ENCODE measurements at regions not wholly inside any gene's neighbourhood (a gene's known extent, or its start where the extent isn't known, plus 50 kb on each side); places are given as distances from the start of the nearest gene placed in this dataset.
"Not testable (repeated sequence)": the region's sequence is repeated elsewhere in the genome, so short reads cannot be mapped to it uniquely, and the experiment has no call there.

DNA sequence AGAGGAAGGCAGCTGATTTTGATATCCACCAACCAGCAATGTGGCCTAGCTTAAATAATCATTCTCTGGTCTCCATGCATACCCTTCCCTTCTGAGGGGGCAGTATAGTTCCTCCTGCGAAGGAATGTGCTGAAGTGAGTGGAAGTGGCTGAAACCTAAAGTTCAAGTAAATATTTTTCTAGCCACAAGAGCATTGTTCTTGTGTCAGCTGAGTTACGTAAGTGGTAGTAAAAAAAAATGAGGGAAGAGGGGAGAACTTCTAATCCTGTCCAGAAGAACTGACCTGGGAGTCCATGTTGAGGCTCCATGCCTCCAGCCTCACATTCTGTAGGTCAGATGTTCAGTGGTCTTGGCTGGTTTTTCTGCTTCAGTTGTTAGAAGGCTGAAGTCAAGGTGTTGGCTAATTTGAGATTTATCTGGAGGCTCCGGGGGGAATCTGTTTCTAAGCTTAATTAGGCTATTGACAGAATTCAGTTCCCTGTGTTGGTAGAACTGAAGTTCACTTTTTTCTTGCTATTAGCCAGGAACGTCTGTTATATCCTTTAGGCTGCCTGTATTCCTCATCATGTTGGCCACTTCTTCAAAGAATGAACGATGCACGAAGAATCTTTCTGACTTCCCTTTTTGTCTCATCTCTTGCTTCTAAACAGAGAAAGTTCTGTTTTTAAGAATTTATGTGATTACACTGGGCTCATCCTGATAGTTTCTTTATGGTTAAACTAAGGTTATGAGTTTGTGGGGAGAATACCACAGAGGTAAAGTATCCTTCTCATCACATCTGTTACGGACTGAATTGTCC, 207.1 kb upstream of the PRSS16 start:
- H3K36me3 ChIP-seq: no peaks in the 10 kb centered on the region
- H3K9ac ChIP-seq: no peak overlapping the region
- Mint-ChIP-seq H3K9me3 (no peaks in the 10 kb centered on the region), H3K27ac (no peak overlapping the region), H3K36me3 (no peaks in the 10 kb centered on the region), H3K27me3 (ENCODE audit: insufficient read depth, low read depth) (peaks cover 2% of the 10 kb centered on the region), H3K4me3 (no peak overlapping the region), H3K4me1 (no peaks in the 10 kb centered on the region)
- no peak overlapping the region for H2AFZ ChIP-seq (replicated peaks)
- H3K4me2 ChIP-seq: no peak overlapping the region
- no peaks in the 10 kb centered on the region for H3K4me1 ChIP-seq
- no peak overlapping the region for H3K27ac ChIP-seq
- no peak overlapping the region for H3K4me3 ChIP-seq
- H3F3A ChIP-seq (ENCODE audit: low read depth): no peaks in the 10 kb centered on the region
- no peaks in the 10 kb centered on the region for H4K20me1 ChIP-seq (ENCODE audit: low read depth)
- no peak for DNase-seq (ENCODE audit: low spot score)
- H3K79me2 ChIP-seq (ENCODE audit: low read depth): no peaks in the 10 kb centered on the region
- peaks cover 3% of the 10 kb centered on the region for H3K27me3 ChIP-seq
- no peaks in the 10 kb centered on the region for H3K9me3 ChIP-seq (ENCODE audit: low read depth)
- TF ChIP-seq, protein P1, sequence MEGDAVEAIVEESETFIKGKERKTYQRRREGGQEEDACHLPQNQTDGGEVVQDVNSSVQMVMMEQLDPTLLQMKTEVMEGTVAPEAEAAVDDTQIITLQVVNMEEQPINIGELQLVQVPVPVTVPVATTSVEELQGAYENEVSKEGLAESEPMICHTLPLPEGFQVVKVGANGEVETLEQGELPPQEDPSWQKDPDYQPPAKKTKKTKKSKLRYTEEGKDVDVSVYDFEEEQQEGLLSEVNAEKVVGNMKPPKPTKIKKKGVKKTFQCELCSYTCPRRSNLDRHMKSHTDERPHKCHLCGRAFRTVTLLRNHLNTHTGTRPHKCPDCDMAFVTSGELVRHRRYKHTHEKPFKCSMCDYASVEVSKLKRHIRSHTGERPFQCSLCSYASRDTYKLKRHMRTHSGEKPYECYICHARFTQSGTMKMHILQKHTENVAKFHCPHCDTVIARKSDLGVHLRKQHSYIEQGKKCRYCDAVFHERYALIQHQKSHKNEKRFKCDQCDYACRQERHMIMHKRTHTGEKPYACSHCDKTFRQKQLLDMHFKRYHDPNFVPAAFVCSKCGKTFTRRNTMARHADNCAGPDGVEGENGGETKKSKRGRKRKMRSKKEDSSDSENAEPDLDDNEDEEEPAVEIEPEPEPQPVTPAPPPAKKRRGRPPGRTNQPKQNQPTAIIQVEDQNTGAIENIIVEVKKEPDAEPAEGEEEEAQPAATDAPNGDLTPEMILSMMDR (IDR thresholded peaks at IDR 0.05): no peak

DNA sequence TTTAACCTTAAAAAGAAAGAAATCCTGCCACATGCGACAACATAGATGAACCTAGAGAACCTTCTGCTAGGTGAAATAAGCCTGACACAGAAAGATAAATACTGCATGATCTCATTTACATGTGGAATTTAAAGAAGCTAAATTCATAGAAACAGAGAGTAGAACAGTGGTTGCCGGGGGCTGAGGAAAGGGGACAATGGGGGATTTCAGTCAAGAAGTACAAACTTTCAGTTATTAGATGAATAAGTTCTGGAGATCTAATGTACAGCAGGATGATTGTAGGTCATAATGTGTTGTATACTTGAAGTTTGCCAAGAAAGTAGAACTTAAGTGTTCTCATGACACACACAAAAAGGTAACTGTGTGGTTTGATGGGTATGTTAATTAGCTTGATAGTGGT, 204.3 kb upstream of the PRSS16 start:
- Histone ChIP-seq H3K36me3 (no peaks in the 10 kb centered on the region), H3K4me2 (no peak overlapping the region), H3K9me3 (ENCODE audit: low read depth) (no peaks in the 10 kb centered on the region), H3K4me1 (no peaks in the 10 kb centered on the region), H3K9ac (no peak overlapping the region), H3F3A (ENCODE audit: low read depth) (no peaks in the 10 kb centered on the region), H3K4me3 (no peak overlapping the region), H2AFZ (replicated peaks) (no peak overlapping the region), H3K27me3 (peaks cover 3% of the 10 kb centered on the region), H3K79me2 (ENCODE audit: low read depth) (no peaks in the 10 kb centered on the region), H4K20me1 (ENCODE audit: low read depth) (no peaks in the 10 kb centered on the region), H3K27ac (no peak overlapping the region)
- TF ChIP-seq EZH2 (IDR thresholded peaks at IDR 0.05) (no peak), EZH2phosphoT487 (IDR thresholded peaks at IDR 0.05) (no peak)
- TF ChIP-seq, protein P1 (IDR thresholded peaks at IDR 0.05): no peak
- Mint-ChIP-seq H3K36me3 (no peaks in the 10 kb centered on the region), H3K27ac (no peak overlapping the region), H3K4me1 (no peaks in the 10 kb centered on the region), H3K4me3 (no peak overlapping the region), H3K27me3 (ENCODE audit: insufficient read depth, low read depth) (peaks cover 2% of the 10 kb centered on the region), H3K9me3 (peaks cover 6% of the 10 kb centered on the region)
- no peak for DNase-seq (ENCODE audit: low spot score)

DNA sequence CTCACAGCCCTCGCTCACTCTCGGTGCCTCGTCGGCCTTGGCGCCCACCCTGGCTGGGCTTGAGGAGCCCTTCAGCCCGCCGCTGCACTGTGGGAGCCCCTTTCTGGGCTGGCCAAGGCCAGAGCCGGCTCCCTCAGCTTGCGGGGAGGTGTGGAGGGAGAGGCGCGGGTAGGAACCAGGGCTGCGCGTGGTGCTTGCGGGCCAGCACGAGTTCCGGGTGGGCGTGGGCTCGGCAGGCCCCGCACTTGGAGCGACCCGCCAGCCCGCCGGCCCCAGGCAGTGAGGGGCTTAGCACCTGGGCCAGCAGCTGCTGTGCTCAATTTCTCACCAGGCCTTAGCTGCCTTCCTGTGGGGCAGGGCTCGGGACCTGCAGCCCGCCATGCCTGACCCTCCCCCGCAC, 202.4 kb upstream of the PRSS16 start:
- H3K9ac ChIP-seq; H3K27me3 ChIP-seq; H3K79me2 ChIP-seq (ENCODE audit: low read depth); H3K9me3 ChIP-seq (ENCODE audit: low read depth); H3K4me3 Mint-ChIP-seq; H3K4me3 ChIP-seq; H3K4me2 ChIP-seq; H3K27me3 Mint-ChIP-seq (ENCODE audit: insufficient read depth, low read depth); H3K27ac ChIP-seq; H4K20me1 ChIP-seq (ENCODE audit: low read depth); H3K4me1 Mint-ChIP-seq; H3F3A ChIP-seq (ENCODE audit: low read depth); H2AFZ ChIP-seq (replicated peaks); H3K9me3 Mint-ChIP-seq; H3K36me3 Mint-ChIP-seq; H3K4me1 ChIP-seq; H3K27ac Mint-ChIP-seq; H3K36me3 ChIP-seq; DNase-seq (ENCODE audit: low spot score): not testable (repeated sequence)

DNA sequence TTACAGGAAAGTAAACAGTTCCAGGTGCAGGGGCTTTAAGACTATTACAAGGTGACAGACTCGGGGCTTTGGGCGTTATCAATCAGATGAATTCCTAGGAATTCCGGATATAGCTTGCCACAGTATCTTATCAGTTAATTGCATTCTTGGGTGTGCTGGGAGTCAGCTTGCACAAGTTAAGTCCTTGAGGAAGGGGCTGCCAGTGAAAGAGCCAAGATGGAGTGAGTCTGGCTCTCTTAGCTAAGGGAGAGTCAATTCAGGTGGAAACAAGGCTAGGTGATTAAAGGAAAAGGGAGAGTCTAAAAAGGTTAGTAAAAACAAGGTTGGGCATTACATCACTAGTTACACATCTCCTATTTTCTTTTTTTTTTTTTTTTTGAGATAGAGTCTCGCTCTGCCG, 199.8 kb upstream of the PRSS16 start:
- not testable (repeated sequence) for DNase-seq (ENCODE audit: low spot score); H3K36me3 ChIP-seq; H2AFZ ChIP-seq (replicated peaks); H3K9ac ChIP-seq; H3K27ac ChIP-seq; H3K79me2 ChIP-seq (ENCODE audit: low read depth); H3K9me3 ChIP-seq (ENCODE audit: low read depth); H3K27me3 ChIP-seq; H3K4me2 ChIP-seq; H3K4me3 ChIP-seq; H3K4me1 Mint-ChIP-seq; H3K9me3 Mint-ChIP-seq; H3K27ac Mint-ChIP-seq; H3K27me3 Mint-ChIP-seq (ENCODE audit: insufficient read depth, low read depth); H4K20me1 ChIP-seq (ENCODE audit: low read depth); H3K36me3 Mint-ChIP-seq; H3K4me3 Mint-ChIP-seq
- Histone ChIP-seq H3F3A (ENCODE audit: low read depth) (peaks cover 13% of the 10 kb centered on the region), H3K4me1 (peaks cover 12% of the 10 kb centered on the region)

Data from neural progenitor cell (in vitro differentiated cells).